ENCODE measurements at regions not wholly inside any gene's neighbourhood (a gene's known extent, or its start where the extent isn't known, plus 50 kb on each side); places are given as distances from the start of the nearest gene placed in this dataset.

- TF ChIP-seq CTCF (IDR thresholded peaks at IDR 0.05; ENCODE audit: insufficient read depth, low read depth, low read length) (no peak), EZH2 (IDR thresholded peaks at IDR 0.05; ENCODE audit: insufficient read depth, low read length) (no peak)
Measured at GRCh38 chr10:22856444-22857074, 71.3 kb upstream of the ARMC3 start.
